Nephron (organoid): ENCODE measurements at regions not wholly inside any gene's neighbourhood (a gene's known extent, or its start where the extent isn't known, plus 50 kb on each side); places are given as distances from the start of the nearest gene placed in this dataset.
A peak's percentile ranks its signal among the peaks of the same experiment; 100 is the strongest.

Experiments
- H3K27ac Mint-ChIP-seq, 3 experiments: 2 replicates each; pipeline ENCODE4 v1.8.0; 2020; ENCODE audit warnings: mixed read lengths in 3 of 3, mild to moderate bottlenecking in 2 of 3, moderate library complexity in 1 of 3
- H3K27me3 Mint-ChIP-seq: 2 replicates; pipeline ENCODE4 v1.8.0; 2021; ENCODE audit warnings: low read depth, mild to moderate bottlenecking, moderate library complexity, mixed read lengths
- H3K36me3 Mint-ChIP-seq: 2 replicates; pipeline ENCODE4 v1.8.0; 2020; ENCODE audit warnings: low read depth, mixed read lengths
- H3K4me1 Mint-ChIP-seq: 2 replicates; pipeline ENCODE4 v1.8.0; 2020; ENCODE audit warnings: mixed read lengths
- H3K4me3 Mint-ChIP-seq, 3 experiments: 2 replicates each; pipeline ENCODE4 v1.8.0; 2020; ENCODE audit warnings: mild to moderate bottlenecking in 3 of 3, mixed read lengths in 3 of 3, moderate library complexity in 2 of 3
- H3K9me3 Mint-ChIP-seq: 2 replicates; pipeline ENCODE4 v1.8.0; 2020; ENCODE audit warnings: mixed read lengths
- TF ChIP-seq, protein P1 (sequence below), 3 experiments: fragments of 200-600 bp; sonication (generic); IDR thresholded peaks; one replicate each; pipeline ENCODE4 v1.5.0; 2021; ENCODE audit warnings: antibody characterized with exemption in 3 of 3; ENCODE audit not compliant: unreplicated experiment in 3 of 3

DNA sequence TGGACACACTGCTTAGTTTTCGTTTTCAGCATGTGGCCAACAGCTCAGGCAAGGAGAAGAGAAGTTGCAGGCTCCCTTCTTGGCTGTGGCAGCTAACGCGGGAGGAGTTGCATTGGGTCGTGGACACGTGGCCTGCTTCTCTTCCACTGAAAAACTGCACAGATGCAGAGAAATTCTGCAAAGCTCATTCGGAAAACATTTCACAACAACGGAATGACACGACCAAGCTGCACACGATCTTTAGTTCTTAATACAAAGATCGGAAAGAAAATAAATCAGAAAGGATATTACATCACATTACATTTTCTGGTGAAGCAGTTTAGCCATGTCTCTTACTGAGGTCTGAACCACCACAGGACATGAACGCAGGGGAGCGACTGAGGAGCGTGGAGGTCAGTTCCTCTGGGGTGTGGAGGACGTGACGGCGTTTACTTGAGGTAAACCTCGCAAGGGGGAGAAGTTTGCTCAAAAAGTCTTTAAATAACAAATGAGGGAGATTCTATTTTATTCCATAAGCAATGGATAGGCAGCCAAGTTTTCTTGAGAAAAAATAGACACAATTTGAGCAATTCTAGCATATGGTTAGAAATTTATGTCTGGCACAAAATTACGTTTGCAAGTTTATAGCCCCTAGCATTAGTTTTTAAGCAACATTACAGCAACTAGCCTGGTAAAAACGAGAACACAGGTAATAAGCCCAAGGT, 178.3 kb downstream of the THBS2 start:
- no peaks in the 10 kb centered on the region for H3K36me3 Mint-ChIP-seq

DNA sequence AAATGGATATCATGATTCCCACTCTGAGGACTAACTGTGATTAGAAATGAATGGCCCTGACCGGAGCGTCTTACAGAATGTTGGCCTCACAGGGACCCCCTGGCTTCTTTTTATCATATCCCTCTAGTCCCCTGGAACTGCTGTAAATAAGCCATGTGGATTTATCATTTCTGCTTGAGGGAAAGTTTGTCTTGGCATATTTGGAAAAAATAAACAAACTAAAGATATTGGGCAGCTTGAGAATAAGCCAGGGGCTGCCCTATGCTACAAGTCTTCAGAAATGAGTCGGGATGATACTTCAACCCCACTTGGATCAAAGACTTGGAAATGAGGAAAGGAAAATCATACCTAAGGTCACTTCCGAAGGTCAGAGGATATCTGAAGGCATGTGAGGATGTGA, 179.1 kb downstream of the THBS2 start:
- Mint-ChIP-seq H3K36me3 (no peaks in the 10 kb centered on the region), H3K9me3 (peaks cover 9% of the 10 kb centered on the region), H3K27ac (peak overlapping the region; percentile 57 to 96 (median 95)), H3K27me3 (peaks cover 4% of the 10 kb centered on the region), H3K4me3 (no peak overlapping the region), H3K4me1 (peaks cover 53% of the 10 kb centered on the region)
- TF ChIP-seq, protein P1, sequence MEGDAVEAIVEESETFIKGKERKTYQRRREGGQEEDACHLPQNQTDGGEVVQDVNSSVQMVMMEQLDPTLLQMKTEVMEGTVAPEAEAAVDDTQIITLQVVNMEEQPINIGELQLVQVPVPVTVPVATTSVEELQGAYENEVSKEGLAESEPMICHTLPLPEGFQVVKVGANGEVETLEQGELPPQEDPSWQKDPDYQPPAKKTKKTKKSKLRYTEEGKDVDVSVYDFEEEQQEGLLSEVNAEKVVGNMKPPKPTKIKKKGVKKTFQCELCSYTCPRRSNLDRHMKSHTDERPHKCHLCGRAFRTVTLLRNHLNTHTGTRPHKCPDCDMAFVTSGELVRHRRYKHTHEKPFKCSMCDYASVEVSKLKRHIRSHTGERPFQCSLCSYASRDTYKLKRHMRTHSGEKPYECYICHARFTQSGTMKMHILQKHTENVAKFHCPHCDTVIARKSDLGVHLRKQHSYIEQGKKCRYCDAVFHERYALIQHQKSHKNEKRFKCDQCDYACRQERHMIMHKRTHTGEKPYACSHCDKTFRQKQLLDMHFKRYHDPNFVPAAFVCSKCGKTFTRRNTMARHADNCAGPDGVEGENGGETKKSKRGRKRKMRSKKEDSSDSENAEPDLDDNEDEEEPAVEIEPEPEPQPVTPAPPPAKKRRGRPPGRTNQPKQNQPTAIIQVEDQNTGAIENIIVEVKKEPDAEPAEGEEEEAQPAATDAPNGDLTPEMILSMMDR (IDR thresholded peaks at IDR 0.05; ENCODE audit: unreplicated experiment in 3 of 3): no peak

More for the DNA sequence above, 178.3 kb downstream of the THBS2 start:
- Mint-ChIP-seq H3K27me3 (peaks cover 4% of the 10 kb centered on the region), H3K4me3 (peak overlapping the region in 2 of 3 experiments; percentile 20 to 57), H3K9me3 (peaks cover 6% of the 10 kb centered on the region), H3K27ac (peak overlapping the region; percentile 57 to 96 (median 95)), H3K4me1 (peaks cover 49% of the 10 kb centered on the region)
- TF ChIP-seq, protein P1 (IDR thresholded peaks at IDR 0.05; ENCODE audit: unreplicated experiment in 3 of 3): no peak

DNA sequence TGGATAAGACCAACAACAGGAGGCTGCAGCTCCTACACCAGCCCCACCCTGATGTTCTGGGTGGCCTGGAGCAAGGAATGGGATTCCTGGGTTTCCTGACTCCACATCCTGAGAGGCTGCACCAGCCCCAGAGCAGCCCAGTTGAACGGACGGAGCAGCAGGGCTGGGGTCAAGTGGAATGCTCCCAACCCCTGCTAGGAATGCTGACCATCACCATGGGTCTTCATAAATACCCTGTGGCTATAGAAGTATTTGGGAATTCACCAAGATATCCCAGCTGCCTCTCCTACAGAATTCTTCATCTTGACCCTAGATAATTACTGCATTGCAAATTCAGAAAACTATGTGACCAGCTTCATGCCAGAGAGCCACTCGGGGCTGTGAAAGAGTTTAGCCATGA, 180.3 kb downstream of the THBS2 start:
- TF ChIP-seq, protein P1 (IDR thresholded peaks at IDR 0.05; ENCODE audit: unreplicated experiment in 3 of 3): no peak
- peak overlapping the region in 2 of 3 experiments; percentile 75 to 82 for H3K27ac Mint-ChIP-seq
- peaks cover 4% of the 10 kb centered on the region for H3K27me3 Mint-ChIP-seq
- no peak overlapping the region for H3K4me3 Mint-ChIP-seq
- H3K36me3 Mint-ChIP-seq: no peaks in the 10 kb centered on the region
- H3K9me3 Mint-ChIP-seq: peaks cover 12% of the 10 kb centered on the region
- H3K4me1 Mint-ChIP-seq: peaks cover 53% of the 10 kb centered on the region

DNA sequence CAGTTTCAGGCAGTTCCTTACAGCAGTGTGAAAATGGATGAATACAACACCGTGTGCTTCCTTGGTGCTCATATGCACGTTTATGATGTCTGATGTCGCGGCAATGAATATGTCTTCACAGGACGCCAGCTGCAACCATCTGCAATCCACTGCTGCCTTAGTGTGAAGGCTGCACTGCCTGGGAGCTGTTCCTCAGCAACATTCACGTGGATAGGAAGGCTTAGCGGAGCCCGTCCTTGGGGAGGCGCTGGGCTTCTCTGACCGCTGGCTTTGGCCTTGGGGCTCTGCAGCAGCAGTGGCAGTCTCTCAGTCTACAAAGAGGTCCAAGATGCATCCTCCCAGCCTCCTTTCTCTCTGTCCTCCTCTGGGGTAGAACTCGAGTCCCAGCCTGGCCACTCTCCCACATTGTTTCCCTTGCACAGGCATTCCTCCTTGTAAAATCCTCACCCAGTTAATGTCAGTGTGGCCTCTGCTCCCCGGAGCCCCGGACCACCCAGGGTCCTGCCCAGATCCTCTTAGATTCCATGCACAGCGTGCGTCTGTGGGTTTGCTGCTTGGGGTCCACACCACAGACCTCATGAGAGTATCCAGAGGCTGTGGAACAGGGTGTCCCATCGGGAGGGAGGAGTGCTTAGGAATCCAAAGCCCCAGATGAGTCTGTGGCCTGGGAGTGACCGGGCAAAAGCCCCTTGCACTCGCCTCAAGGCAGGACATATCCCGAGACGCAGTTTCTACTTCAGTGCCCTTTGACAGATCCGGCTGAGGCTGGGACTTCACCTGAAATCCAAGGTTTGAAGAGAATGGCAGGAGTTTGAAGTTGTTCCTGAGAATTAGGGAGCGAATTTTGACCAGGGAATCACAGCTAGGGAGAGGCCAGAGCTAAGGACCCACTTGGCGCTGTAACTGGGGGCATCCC, 181.3 kb downstream of the THBS2 start:
- Mint-ChIP-seq H3K36me3 (no peaks in the 10 kb centered on the region), H3K27ac (peak overlapping the region in 1 of 3 experiments; percentile 82), H3K27me3 (peaks cover 4% of the 10 kb centered on the region), H3K4me1 (peaks cover 51% of the 10 kb centered on the region), H3K4me3 (no peak overlapping the region), H3K9me3 (peaks cover 12% of the 10 kb centered on the region)
- TF ChIP-seq, protein P1 (IDR thresholded peaks at IDR 0.05; ENCODE audit: unreplicated experiment in 3 of 3): no peak

DNA sequence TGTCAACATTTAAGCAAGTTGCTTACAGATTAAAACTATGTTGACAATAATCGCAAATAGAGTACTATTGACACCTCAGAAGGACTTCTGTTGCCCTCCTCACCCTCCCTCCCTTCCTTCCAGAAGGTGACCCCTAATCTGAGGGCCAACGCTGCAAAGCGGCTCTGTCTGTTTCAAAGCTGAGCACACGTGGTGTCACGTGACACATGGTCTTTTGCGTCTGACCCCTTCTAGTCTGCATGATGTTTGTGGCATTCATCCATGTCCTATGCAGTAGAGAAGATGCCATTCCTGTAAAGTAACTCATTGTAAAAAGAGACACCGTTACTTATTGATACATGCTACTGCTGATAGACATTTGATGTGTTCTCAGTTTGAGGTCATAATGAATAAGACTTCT, 182.3 kb downstream of the THBS2 start:
- no peaks in the 10 kb centered on the region for H3K36me3 Mint-ChIP-seq
- H3K27ac Mint-ChIP-seq: peak overlapping the region in 1 of 3 experiments; percentile 23
- peaks cover 10% of the 10 kb centered on the region for H3K9me3 Mint-ChIP-seq
- TF ChIP-seq, protein P1 (IDR thresholded peaks at IDR 0.05; ENCODE audit: unreplicated experiment in 3 of 3): no peak
- peaks cover 45% of the 10 kb centered on the region for H3K4me1 Mint-ChIP-seq
- no peak overlapping the region for H3K4me3 Mint-ChIP-seq
- no peaks in the 10 kb centered on the region for H3K27me3 Mint-ChIP-seq
